Chondrocyte (in vitro differentiated cells): ENCODE measurements at regions not wholly inside any gene's neighbourhood (a gene's known extent, or its start where the extent isn't known, plus 50 kb on each side); places are given as distances from the start of the nearest gene placed in this dataset.
A peak's percentile ranks its signal among the peaks of the same experiment; 100 is the strongest.

Experiments
- DNase-seq: peaks from one replicate; pipeline ENCODE4 v3.0.0; 2021; ENCODE audit warnings: mixed read lengths, low spot score
- H3K27ac Mint-ChIP-seq: one replicate; pipeline ENCODE4 v1.8.0; 2021; ENCODE audit warnings: mild to moderate bottlenecking, moderate library complexity, mixed read lengths; ENCODE audit not compliant: unreplicated experiment
- H3K27me3 Mint-ChIP-seq: 2 replicates; pipeline ENCODE4 v1.8.0; 2021; ENCODE audit warnings: low read depth, mixed read lengths
- H3K36me3 Mint-ChIP-seq: 2 replicates; pipeline ENCODE4 v1.8.0; 2021; ENCODE audit warnings: low read depth, mixed read lengths
- H3K4me1 Mint-ChIP-seq: 2 replicates; pipeline ENCODE4 v1.8.0; 2021; ENCODE audit warnings: low read depth, mild to moderate bottlenecking, mixed read lengths
- H3K4me3 Mint-ChIP-seq: one replicate; pipeline ENCODE4 v1.8.0; 2021; ENCODE audit warnings: mild to moderate bottlenecking, moderate library complexity, mixed read lengths; ENCODE audit not compliant: unreplicated experiment
- H3K9me3 Mint-ChIP-seq: 2 replicates; pipeline ENCODE4 v1.8.0; 2021; ENCODE audit warnings: low read depth, mixed read lengths
- TF ChIP-seq, protein P1 (sequence below): fragments of 200-600 bp; sonication (generic); IDR thresholded peaks from 2 replicates; pipeline ENCODE4 v1.5.0; 2021; ENCODE audit warnings: antibody characterized with exemption, mild to moderate bottlenecking, moderate library complexity

DNA sequence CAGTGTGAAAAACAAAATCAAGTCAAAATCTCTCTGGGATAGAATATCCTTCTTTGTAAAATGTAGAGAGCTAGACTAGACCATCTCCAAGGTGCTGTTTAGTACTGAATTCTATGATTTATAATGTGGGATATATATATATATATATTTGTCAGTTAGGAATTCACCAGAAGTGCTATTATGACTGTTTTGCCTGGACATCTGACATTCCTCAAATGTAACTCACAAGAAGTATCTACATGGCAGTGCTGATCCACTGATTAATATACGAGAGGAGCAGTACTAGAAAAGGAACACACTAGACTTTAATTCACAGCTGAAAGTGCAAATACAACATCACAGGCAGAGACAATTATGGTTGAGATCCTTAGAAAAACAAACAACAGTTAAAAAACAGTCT, 208.9 kb downstream of the GBA3 start:
- Mint-ChIP-seq H3K27me3 (peaks cover 2% of the 10 kb centered on the region), H3K36me3 (no peaks in the 10 kb centered on the region), H3K4me3 (no peak overlapping the region), H3K27ac (no peak overlapping the region), H3K4me1 (peaks cover 5% of the 10 kb centered on the region), H3K9me3 (no peaks in the 10 kb centered on the region)
- DNase-seq, result no peak
- TF ChIP-seq, protein P1, sequence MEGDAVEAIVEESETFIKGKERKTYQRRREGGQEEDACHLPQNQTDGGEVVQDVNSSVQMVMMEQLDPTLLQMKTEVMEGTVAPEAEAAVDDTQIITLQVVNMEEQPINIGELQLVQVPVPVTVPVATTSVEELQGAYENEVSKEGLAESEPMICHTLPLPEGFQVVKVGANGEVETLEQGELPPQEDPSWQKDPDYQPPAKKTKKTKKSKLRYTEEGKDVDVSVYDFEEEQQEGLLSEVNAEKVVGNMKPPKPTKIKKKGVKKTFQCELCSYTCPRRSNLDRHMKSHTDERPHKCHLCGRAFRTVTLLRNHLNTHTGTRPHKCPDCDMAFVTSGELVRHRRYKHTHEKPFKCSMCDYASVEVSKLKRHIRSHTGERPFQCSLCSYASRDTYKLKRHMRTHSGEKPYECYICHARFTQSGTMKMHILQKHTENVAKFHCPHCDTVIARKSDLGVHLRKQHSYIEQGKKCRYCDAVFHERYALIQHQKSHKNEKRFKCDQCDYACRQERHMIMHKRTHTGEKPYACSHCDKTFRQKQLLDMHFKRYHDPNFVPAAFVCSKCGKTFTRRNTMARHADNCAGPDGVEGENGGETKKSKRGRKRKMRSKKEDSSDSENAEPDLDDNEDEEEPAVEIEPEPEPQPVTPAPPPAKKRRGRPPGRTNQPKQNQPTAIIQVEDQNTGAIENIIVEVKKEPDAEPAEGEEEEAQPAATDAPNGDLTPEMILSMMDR, result no peak

DNA sequence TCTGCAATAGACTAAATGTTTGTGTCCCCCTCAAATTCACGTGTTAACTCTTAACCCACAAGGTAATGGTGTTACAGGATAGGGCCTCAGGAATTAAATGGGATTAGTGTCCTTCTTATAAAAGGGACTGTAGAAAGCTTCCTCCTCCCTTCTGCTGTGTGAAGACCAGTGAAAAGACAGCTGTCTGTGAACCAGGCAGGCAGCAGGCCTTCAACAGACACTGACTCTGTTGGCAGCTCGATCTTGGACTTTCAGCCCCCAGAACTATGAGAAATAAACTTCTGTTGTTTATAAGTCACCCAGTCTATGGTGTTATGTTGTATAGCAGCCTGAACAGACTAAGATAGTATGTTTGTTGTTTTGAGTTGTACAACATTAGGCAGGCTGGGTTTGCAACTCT, 208.1 kb downstream of the GBA3 start:
- Mint-ChIP-seq H3K27me3 (peaks cover 2% of the 10 kb centered on the region), H3K4me3 (no peak overlapping the region)

DNA sequence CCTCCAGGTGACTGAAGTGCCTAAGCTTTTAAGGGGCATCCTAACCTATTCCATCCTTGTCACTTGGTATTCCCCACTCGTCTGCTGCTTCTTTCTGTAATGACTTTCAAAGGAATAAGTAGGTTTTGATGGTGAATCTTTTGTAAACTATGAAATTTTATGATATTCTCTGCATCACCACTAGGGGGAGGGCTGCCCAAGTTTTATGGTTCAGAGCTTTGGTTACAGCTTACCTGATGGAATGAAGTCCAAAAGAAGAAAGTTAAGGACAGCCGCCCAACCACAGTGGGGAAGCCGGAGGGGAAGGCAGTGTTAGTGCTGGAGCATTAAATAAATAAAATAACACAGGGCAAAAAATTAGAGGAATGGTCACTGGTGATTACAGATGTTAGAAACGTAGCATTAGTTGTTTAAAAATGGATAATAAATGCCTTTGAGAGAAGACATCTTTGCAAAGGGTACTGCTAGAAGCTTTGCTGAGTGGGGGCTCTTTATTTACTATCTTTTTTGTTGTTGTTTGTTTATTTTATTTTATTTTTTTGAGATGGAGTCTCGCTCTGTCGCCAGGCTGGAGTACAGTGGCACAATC, 204.9 kb downstream of the GBA3 start:
- DNase-seq, result no peak
- no peak overlapping the region for H3K27ac Mint-ChIP-seq
- peaks cover 5% of the 10 kb centered on the region for H3K27me3 Mint-ChIP-seq
- no peaks in the 10 kb centered on the region for H3K36me3 Mint-ChIP-seq
- H3K4me1 Mint-ChIP-seq, result peaks cover 5% of the 10 kb centered on the region
- no peaks in the 10 kb centered on the region for H3K9me3 Mint-ChIP-seq
- H3K4me3 Mint-ChIP-seq, result no peak overlapping the region
- TF ChIP-seq, protein P1, result peak; percentile 86

More for the DNA sequence above, 208.1 kb downstream of the GBA3 start:
- TF ChIP-seq, protein P1, result no peak
- Mint-ChIP-seq H3K4me1 (peaks cover 5% of the 10 kb centered on the region), H3K27ac (no peak overlapping the region), H3K9me3 (no peaks in the 10 kb centered on the region), H3K36me3 (no peaks in the 10 kb centered on the region)
- DNase-seq, result no peak

DNA sequence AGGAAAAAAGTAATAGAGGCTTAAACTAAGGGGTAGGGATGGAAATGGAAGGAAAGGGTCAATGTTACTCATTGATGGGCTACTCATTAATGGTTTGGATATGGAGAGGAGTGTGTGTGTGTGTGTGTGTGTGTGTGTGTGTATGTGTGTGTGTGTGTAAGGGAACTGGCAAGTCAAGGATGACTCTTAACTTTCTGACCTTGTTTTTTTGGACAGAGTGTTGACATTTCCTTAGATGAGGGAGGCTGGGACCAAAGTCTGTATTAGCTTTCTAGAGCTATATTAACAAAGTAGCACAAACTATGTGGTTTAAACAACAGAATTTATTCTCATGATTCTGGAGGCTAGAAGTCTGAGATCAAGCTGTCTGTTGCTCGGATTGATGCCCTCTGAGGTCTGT, 202.7 kb downstream of the GBA3 start:
- no peak for DNase-seq
- H3K36me3 Mint-ChIP-seq, result no peaks in the 10 kb centered on the region
- no peak overlapping the region for H3K4me3 Mint-ChIP-seq
- TF ChIP-seq, protein P1, result no peak
- no peaks in the 10 kb centered on the region for H3K4me1 Mint-ChIP-seq
- peaks cover 4% of the 10 kb centered on the region for H3K9me3 Mint-ChIP-seq
- no peak overlapping the region for H3K27ac Mint-ChIP-seq
- peaks cover 5% of the 10 kb centered on the region for H3K27me3 Mint-ChIP-seq

DNA sequence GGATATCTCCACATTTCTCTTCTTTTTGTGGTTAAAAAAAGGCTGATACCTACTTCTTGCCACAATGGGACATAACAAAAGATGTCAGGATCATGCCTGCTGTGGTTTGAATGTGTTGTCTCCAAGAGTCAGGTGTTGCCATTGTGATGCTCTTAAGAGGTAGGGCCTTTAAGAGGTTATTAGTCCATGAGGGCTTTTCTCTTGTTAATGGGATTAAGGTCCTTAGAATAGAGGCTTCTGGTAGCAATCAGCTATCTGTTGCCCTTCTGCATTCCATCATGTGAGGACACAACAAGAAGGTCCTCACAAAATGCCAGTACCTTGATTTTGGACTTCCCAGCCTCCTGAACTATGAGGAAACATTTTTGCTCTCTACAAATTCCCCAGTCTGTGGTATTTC, 191.4 kb downstream of the GBA3 start:
- TF ChIP-seq, protein P1, result no peak
- H3K4me1 Mint-ChIP-seq, result no peaks in the 10 kb centered on the region
- H3K9me3 Mint-ChIP-seq, result peaks cover 7% of the 10 kb centered on the region
- no peaks in the 10 kb centered on the region for H3K36me3 Mint-ChIP-seq
- no peak for DNase-seq
- H3K27ac Mint-ChIP-seq, result no peak overlapping the region
- no peaks in the 10 kb centered on the region for H3K27me3 Mint-ChIP-seq
- H3K4me3 Mint-ChIP-seq, result no peak overlapping the region
